OCI-LY7 (cell line): ENCODE measurements at regions not wholly inside any gene's neighbourhood (a gene's known extent, or its start where the extent isn't known, plus 50 kb on each side); places are given as distances from the start of the nearest gene placed in this dataset.

Experiments used
- EZH2phosphoT487 ChIP-seq: fragments of 200-600 bp; sonication (generic); IDR thresholded peaks from 2 replicates; pipeline ENCODE4 v1.6.1; 2018; ENCODE audit warnings: low read depth, borderline replicate concordance, mild to moderate bottlenecking, mixed run types, antibody characterized with exemption, low read length, moderate library complexity, mixed read lengths
- TF ChIP-seq, protein P1 (sequence below): fragments of 200-600 bp; sonication (generic); conservative IDR thresholded peaks from 2 replicates; pipeline ENCODE4 v1.5.1; 2014; ENCODE audit warnings: mild to moderate bottlenecking, antibody characterized with exemption, low read length, moderate library complexity, mixed read lengths

GRCh38 chr20:19026121-19026878, 186.1 kb upstream of the SLC24A3 start:
- TF ChIP-seq, protein P1, sequence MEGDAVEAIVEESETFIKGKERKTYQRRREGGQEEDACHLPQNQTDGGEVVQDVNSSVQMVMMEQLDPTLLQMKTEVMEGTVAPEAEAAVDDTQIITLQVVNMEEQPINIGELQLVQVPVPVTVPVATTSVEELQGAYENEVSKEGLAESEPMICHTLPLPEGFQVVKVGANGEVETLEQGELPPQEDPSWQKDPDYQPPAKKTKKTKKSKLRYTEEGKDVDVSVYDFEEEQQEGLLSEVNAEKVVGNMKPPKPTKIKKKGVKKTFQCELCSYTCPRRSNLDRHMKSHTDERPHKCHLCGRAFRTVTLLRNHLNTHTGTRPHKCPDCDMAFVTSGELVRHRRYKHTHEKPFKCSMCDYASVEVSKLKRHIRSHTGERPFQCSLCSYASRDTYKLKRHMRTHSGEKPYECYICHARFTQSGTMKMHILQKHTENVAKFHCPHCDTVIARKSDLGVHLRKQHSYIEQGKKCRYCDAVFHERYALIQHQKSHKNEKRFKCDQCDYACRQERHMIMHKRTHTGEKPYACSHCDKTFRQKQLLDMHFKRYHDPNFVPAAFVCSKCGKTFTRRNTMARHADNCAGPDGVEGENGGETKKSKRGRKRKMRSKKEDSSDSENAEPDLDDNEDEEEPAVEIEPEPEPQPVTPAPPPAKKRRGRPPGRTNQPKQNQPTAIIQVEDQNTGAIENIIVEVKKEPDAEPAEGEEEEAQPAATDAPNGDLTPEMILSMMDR: no peak
- no peak for TF ChIP-seq EZH2phosphoT487
